22Rv1 (cell line): ENCODE measurements at regions not wholly inside any gene's neighbourhood (a gene's known extent, or its start where the extent isn't known, plus 50 kb on each side); places are given as distances from the start of the nearest gene placed in this dataset.

ENCODE experiments used
- CTCF ChIP-seq: fragments of 450-650 bp; IDR thresholded peaks from 2 replicates; pipeline ENCODE4 v1.5.1; 2017; ENCODE audit warnings: mild to moderate bottlenecking
- ZFX ChIP-seq: fragments of 450-650 bp; IDR thresholded peaks from 2 replicates; pipeline ENCODE4 v1.6.1; 2017; ENCODE audit warnings: antibody characterized with exemption, borderline replicate concordance

DNA sequence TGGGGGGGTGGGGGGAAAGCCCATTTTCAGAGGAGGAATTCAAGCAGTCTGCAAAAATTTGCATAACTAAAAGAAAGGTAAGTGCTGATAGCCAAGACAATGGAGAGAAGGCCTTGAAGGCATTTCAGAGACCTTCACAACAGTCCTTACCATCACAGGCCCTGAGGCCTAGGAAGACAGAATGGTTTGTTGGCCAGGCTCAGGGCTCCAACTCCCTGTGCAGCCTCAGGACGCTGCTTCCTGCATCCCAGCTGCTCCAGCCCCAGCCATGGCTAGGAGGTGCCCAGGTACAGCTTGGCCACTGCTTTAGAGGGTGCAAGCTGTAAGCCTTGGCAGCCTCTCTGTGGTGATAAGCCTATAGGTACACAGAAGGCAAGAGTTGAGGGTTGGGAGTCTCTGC lies 571.6 kb downstream of the MATN1 start:
- no peak for TF ChIP-seq CTCF
- TF ChIP-seq ZFX: no peak
